ENCODE measurements at regions not wholly inside any gene's neighbourhood (a gene's known extent, or its start where the extent isn't known, plus 50 kb on each side); places are given as distances from the start of the nearest gene placed in this dataset.
"Not testable (repeated sequence)": the region's sequence is repeated elsewhere in the genome, so short reads cannot be mapped to it uniquely, and the experiment has no call there.

DNA sequence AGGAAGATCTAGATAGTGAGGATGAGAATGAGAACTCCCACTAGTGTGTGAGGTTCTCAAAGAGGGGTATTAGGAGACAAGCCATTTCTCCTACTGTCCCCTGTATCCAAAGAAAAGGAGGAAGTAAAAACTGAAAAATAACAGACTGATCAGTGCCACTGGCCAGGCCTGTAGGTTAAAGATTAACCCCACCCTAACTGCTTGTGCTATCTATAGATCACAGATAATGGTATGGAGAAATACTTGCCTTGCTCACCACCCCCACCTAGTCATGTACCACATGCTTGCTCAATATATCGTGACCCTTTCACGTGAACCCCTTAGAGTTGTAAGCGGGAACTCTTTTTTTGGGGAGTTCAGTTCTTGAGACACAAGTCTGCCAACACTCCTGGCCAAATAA, 519.7 kb upstream of the FRG2C start:
- 93% methylated on average over 3 of the region's 3 CpGs for WGBS

DNA sequence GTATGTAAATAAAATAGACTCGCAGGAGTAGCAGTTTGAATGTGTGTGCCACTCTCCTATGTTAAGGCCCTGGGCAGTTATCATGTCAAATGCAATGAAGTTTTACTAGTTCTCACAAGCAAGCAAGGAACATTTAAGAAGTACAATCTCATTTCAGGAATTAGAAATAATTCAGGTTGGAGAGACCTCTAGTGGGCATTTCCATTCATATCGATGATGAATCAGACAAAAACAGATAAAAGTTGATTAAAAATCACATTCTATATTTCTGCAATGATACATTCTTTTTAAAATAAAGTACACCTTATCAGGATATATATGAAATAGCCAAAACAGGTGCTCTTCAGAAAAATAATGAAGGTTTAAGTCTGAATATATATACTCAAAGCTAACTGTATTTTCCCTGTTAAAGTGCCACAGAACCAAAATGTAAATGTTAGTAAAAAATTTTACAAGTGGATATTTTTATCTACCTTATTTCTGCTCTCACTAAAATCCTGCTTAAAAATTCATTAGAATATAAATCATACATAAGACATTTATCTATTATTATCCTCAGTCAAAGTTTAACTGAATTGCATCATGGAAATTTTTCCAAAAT, 492.4 kb upstream of the FRG2C start:
- DNase-seq (ENCODE audit: extremely low spot score), result no peak
- H3K27ac ChIP-seq (ENCODE audit: low read depth), result no peak overlapping the region
- no peaks in the 10 kb centered on the region for H3K36me3 ChIP-seq (ENCODE audit: insufficient read depth)
- no peak overlapping the region for H3K4me3 ChIP-seq (ENCODE audit: low read depth, low read length)
- H3K4me1 ChIP-seq (ENCODE audit: insufficient read depth), result no peaks in the 10 kb centered on the region
- 14% methylated on average over 2 of the region's 2 CpGs for WGBS

More for the DNA sequence above, 519.7 kb upstream of the FRG2C start:
- Histone ChIP-seq H3K36me3 (ENCODE audit: insufficient read depth) (no peaks in the 10 kb centered on the region), H3K27ac (ENCODE audit: low read depth) (no peak overlapping the region), H3K4me3 (ENCODE audit: low read depth, low read length) (no peak overlapping the region), H3K4me1 (ENCODE audit: insufficient read depth) (no peaks in the 10 kb centered on the region)
- no peak for DNase-seq (ENCODE audit: extremely low spot score)

DNA sequence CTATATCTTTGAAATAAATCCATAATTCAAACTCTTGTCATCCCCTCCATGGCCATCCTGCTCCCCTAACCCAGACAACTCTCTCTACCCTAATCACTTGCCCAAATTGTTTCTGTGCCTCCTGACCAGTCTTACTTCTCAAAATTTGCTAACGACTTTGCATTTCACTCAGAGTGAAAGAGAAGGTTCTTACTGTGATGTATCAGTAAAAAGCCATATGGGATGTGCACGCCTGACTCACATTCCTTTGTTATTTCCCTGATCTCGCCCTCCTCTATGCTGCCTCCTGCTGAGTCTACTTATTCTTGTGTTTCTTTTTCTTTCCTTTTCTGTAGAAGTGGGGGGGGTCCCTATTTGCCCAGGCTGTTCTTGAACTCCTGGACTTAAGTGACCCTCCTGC, 487.2 kb upstream of the FRG2C start:
- no peak for DNase-seq (ENCODE audit: extremely low spot score)
- H3K4me3 ChIP-seq (ENCODE audit: low read depth, low read length), result no peak overlapping the region
- H3K36me3 ChIP-seq (ENCODE audit: insufficient read depth), result no peaks in the 10 kb centered on the region
- no peaks in the 10 kb centered on the region for H3K4me1 ChIP-seq (ENCODE audit: insufficient read depth)
- no peak overlapping the region for H3K27ac ChIP-seq (ENCODE audit: low read depth)
- WGBS, result 62% methylated on average over 3 of the region's 3 CpGs

DNA sequence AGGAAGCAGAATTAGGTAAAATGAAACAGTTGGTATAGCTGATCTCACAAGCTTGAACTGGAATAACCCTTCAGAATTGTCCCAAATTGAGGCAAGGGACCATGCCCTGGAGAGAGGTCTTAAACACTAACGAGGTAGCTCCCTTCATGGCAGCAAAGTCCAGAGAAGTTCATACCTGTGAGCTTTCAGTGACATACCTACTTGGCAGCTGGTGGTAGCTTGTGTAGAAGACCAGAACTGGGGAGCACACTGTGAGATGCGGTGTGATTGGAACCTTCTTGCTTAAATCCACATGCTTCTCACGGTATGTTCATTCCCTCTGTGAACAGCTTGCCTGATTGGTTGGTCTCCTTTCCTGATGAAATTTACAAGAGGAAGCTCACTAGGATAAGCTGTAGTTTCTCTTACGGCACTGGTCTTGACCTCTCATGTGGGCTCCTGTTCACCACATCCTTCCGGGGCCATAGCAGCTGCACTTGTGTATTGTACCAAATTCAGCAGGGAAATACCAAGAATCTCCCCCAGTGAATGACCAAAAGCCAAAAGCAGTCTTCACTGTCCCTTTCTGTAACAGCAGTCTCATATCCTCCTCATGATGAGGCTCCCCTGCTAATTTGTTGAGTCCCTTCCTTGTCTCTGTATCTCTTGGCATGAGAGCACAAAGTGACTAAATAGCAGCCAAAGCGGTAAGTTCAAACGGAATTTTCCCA, 483.7 kb upstream of the FRG2C start:
- Histone ChIP-seq H3K36me3 (ENCODE audit: insufficient read depth) (no peaks in the 10 kb centered on the region), H3K4me1 (ENCODE audit: insufficient read depth) (no peaks in the 10 kb centered on the region), H3K27ac (ENCODE audit: low read depth) (no peak overlapping the region), H3K4me3 (ENCODE audit: low read depth, low read length) (no peak overlapping the region)
- DNase-seq (ENCODE audit: extremely low spot score), result no peak
- WGBS, result 82% methylated on average over 7 of the region's 7 CpGs

DNA sequence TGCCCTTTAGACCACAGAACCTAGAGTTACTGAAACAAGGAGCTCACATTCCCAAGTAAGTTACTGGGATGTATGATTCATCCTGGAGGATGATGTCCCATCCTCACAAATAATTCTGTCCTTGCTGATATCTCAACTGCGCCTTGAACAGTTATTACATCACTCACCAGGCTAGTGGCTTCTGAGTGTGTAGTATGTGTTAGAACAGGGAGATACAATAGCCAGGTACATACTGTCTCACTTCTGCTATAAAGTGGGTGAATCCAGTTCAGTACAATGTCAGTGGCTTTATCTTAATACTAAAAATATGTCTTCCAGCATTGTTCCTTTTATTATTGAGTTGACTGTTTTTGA, 483.2 kb upstream of the FRG2C start:
- H3K4me1 ChIP-seq (ENCODE audit: insufficient read depth), result no peaks in the 10 kb centered on the region
- WGBS, result 91% methylated on average over 1 of the region's 1 CpG
- H3K27ac ChIP-seq (ENCODE audit: low read depth), result no peak overlapping the region
- H3K4me3 ChIP-seq (ENCODE audit: low read depth, low read length), result no peak overlapping the region
- H3K36me3 ChIP-seq (ENCODE audit: insufficient read depth), result no peaks in the 10 kb centered on the region
- DNase-seq (ENCODE audit: extremely low spot score), result no peak

DNA sequence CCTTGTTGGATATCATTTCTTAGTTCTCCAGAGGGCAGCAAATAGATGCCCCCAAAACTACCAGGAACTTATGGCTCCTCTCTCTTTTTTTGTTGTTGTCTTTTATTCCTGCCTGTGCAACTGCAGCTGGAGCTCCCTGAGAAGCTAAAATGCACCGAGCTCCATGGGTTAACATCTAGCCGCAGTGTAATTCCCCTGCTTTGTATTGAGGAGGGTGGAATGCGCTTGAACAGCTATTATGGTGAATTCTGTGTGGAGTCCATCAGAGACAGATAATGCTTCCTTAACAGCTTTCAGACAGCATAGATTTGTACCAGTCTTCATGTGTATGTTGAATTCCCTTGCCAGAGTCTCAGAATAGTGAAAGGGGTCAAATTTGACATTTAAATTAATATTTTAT, 475.2 kb upstream of the FRG2C start:
- DNase-seq (ENCODE audit: extremely low spot score), result no peak
- 46% methylated on average over 3 of the region's 3 CpGs for WGBS
- no peaks in the 10 kb centered on the region for H3K36me3 ChIP-seq (ENCODE audit: insufficient read depth)
- H3K4me3 ChIP-seq (ENCODE audit: low read depth, low read length), result no peak overlapping the region
- H3K27ac ChIP-seq (ENCODE audit: low read depth), result no peak overlapping the region
- no peaks in the 10 kb centered on the region for H3K4me1 ChIP-seq (ENCODE audit: insufficient read depth)

DNA sequence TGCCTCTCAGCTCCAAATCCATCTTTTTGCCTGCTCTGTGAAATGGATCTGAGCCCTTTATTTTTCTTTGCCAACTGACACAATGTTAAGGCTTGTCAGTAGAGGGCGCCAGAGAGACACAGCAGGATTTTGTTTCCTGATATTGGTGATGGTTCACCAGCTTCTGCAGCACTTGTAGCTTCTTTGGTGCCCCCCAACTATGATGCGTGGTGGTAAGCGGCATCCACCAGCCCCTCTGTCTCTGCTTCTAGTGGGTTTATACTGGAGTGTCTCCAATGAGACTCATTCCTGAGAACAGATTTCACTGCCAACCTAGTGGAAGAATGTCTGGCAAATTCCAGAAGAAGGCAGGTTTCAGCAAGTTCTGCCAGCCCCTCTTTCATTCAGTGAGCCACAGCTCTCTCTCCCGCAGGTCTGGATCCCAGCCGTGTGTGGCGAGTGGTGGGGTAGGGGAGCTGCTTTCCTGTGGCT, 471.9 kb upstream of the FRG2C start:
- no peak for DNase-seq (ENCODE audit: extremely low spot score)
- no peak overlapping the region for H3K27ac ChIP-seq (ENCODE audit: low read depth)
- whole genome bisulfite sequencing, result 75% methylated on average over 6 of the region's 6 CpGs
- no peaks in the 10 kb centered on the region for H3K36me3 ChIP-seq (ENCODE audit: insufficient read depth)
- no peak overlapping the region for H3K4me3 ChIP-seq (ENCODE audit: low read depth, low read length)
- no peaks in the 10 kb centered on the region for H3K4me1 ChIP-seq (ENCODE audit: insufficient read depth)

DNA sequence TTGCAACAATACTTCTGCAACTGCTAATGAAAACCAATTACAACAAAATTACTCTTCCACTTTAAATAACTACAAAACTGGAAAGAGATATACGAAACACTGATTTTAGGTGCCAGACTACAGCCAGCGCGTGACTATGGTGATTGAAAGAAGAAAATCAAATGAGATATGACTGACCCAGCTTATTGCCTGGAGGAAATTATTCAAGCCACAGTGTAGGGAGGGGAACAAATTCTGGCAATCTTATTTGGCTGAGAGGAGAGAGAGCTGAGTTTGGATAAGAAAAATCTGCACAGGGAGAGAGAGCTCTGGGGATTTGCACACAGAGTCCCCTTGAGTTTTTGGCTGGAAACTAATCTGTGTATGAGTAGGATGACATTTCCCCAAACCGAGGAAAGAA, 470.3 kb upstream of the FRG2C start:
- 60% methylated on average over 4 of the region's 4 CpGs for WGBS

DNA sequence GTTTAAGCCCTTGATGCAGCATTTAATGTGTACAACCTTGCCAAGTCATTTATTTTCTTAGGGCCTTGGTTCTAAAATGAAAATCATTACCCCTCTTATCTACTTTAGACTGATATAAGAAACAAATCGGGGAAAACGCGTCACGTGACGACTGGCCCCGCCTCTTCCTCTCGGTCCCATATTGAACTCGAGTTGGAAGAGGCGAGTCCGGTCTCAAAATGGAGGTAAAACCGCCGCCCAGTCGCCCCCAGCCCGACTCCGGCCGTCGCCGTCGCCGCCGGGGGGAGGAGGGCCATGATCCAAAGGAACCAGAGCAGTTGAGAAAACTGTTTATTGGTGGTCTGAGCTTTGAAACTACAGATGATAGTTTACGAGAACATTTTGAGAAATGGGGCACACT, 449.8 kb upstream of the FRG2C start:
- not testable (repeated sequence) for DNase-seq (ENCODE audit: extremely low spot score); H3K27ac ChIP-seq (ENCODE audit: low read depth); H3K4me3 ChIP-seq (ENCODE audit: low read depth, low read length); H3K4me1 ChIP-seq (ENCODE audit: insufficient read depth); H3K36me3 ChIP-seq (ENCODE audit: insufficient read depth)
- 94% methylated on average over 22 of the region's 22 CpGs for WGBS

More for the DNA sequence above, 470.3 kb upstream of the FRG2C start:
- no peaks in the 10 kb centered on the region for H3K36me3 ChIP-seq (ENCODE audit: insufficient read depth)
- DNase-seq (ENCODE audit: extremely low spot score), result no peak
- no peak overlapping the region for H3K27ac ChIP-seq (ENCODE audit: low read depth)
- no peak overlapping the region for H3K4me3 ChIP-seq (ENCODE audit: low read depth, low read length)
- no peaks in the 10 kb centered on the region for H3K4me1 ChIP-seq (ENCODE audit: insufficient read depth)

DNA sequence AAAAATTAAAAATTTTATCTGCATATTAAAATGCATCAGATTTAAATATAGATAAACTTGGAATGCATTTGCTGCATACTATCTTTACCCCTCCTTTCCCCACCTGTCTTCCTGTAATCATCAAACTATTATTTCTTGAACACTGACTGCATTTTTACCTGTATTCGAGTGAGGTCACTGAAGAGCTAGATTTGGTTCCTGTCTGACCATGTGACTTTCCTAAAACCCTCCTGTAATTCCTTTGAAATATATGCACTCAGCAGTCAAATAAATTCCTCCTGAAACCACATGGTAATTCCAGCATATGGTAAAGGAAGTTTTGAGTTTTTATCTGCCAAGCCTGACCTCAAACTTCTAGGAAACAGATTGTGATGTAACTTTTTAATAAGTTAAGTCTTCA, 445.6 kb upstream of the FRG2C start:
- Histone ChIP-seq H3K4me1 (ENCODE audit: insufficient read depth) (no peaks in the 10 kb centered on the region), H3K27ac (ENCODE audit: low read depth) (no peak overlapping the region), H3K36me3 (ENCODE audit: insufficient read depth) (no peaks in the 10 kb centered on the region), H3K4me3 (ENCODE audit: low read depth, low read length) (no peak overlapping the region)
- DNase-seq (ENCODE audit: extremely low spot score), result no peak
- 39% methylated on average over 1 of the region's 1 CpG for WGBS

DNA sequence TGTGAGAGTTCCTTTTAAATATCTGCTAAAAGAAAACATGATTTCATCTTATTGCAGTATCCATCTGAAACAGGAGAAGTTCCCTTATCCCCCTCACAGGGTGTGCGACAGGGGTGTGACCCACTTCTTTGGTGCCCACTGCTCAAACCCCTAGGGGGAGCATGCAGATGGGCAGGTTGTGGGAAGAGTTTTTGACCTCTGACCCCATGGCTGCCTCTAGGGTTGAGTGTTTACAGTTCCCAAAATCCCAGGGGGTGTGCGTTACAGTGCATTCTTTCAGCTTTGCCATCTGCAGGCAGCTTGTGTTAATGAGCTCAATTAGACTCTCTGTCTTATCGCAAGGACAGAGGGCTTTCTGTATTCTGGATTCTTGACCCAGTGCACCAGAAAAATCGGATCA, 443.2 kb upstream of the FRG2C start:
- Histone ChIP-seq H3K4me3 (ENCODE audit: low read depth, low read length) (no peak overlapping the region), H3K27ac (ENCODE audit: low read depth) (no peak overlapping the region), H3K4me1 (ENCODE audit: insufficient read depth) (no peaks in the 10 kb centered on the region), H3K36me3 (ENCODE audit: insufficient read depth) (no peaks in the 10 kb centered on the region)
- no peak for DNase-seq (ENCODE audit: extremely low spot score)
- 62% methylated on average over 4 of the region's 4 CpGs for WGBS

DNA sequence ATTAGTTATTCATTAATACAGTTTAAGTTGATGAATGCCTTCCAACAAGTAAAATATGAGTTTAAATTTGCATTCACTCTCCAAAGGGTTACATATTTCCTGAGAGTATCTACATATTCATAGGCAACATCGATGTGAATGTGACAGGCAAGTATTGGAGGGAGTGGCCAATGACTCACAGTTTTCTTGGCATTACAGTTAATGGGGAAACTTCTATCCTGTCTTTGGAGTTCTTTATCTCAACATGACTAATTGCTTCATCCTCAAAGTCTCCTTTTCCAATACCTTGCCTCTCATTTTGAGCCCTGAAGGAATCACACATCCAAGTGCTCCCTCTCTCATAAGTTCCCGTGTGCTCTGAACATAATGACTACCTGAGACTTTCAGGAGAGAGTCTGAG, 439.7 kb upstream of the FRG2C start:
- H3K4me1 ChIP-seq (ENCODE audit: insufficient read depth), result no peaks in the 10 kb centered on the region
- H3K36me3 ChIP-seq (ENCODE audit: insufficient read depth), result no peaks in the 10 kb centered on the region
- H3K27ac ChIP-seq (ENCODE audit: low read depth), result no peak overlapping the region
- no peak overlapping the region for H3K4me3 ChIP-seq (ENCODE audit: low read depth, low read length)
- WGBS, result 46% methylated on average over 2 of the region's 2 CpGs
- DNase-seq (ENCODE audit: extremely low spot score), result no peak

DNA sequence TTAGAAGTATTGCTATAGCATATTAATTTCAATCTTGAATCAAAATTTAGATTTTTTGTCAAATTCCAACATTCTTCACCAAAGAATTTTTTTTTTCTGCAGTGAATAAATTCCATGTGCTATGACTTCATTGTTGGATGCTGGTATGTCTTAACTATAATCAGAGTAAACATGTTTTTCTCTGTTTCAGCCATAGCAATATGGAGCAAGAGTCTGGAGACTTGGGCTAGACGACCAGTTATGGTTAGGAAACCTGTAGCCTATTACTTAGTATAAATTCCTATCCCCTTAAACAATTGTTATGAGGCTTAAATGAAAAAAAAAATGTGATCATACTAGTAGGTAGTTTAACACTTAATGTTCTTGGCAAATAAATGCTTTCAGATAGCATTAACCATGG, 431.9 kb upstream of the FRG2C start:
- DNase-seq (ENCODE audit: extremely low spot score), result no peak
- 46% methylated on average over 1 of the region's 1 CpG for WGBS

DNA sequence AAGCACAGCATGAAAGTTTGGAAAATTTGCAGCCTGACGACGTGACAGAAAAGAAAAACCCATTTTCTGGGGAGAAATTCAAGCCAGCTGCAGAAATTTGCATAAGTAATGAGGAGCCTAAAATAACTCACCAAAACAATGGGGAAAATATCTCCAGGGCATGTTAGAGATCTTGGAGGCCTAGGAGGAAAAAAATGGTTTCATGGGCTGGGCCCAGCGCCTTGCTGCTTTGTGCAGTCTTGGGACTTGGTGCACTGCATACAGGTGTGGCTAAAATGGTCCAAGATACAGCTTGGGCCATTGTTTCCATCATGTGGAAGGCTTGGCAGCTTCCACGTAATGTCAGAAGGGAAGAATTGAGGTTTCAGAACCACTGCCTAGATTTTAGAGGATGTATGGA, 428.5 kb upstream of the FRG2C start:
- no peak overlapping the region for H3K27ac ChIP-seq (ENCODE audit: low read depth)
- no peak overlapping the region for H3K4me3 ChIP-seq (ENCODE audit: low read depth, low read length)
- no peak for DNase-seq (ENCODE audit: extremely low spot score)
- no peaks in the 10 kb centered on the region for H3K4me1 ChIP-seq (ENCODE audit: insufficient read depth)
- H3K36me3 ChIP-seq (ENCODE audit: insufficient read depth), result no peaks in the 10 kb centered on the region
- 84% methylated on average over 4 of the region's 4 CpGs for WGBS

More for the DNA sequence above, 431.9 kb upstream of the FRG2C start:
- Histone ChIP-seq H3K27ac (ENCODE audit: low read depth) (no peak overlapping the region), H3K36me3 (ENCODE audit: insufficient read depth) (no peaks in the 10 kb centered on the region), H3K4me3 (ENCODE audit: low read depth, low read length) (no peak overlapping the region), H3K4me1 (ENCODE audit: insufficient read depth) (no peaks in the 10 kb centered on the region)

Measured in urinary bladder (tissue), 3 donors.